K562 (cell line): ENCODE measurements at regions not wholly inside any gene's neighbourhood (a gene's known extent, or its start where the extent isn't known, plus 50 kb on each side); places are given as distances from the start of the nearest gene placed in this dataset.

Source experiments
- BACH1 ChIP-seq: fragments of 200-800 bp; sonication (Bioruptor generic); IDR thresholded peaks from 2 replicates; pipeline ENCODE4 v1.6.1; 2016; ENCODE audit warnings: missing genetic modification characterization, missing compliant biosample characterization
- NONO ChIP-seq, 2 experiments: fragments of 200-400 bp in 1 of 2; fragments of 450-650 bp in 1 of 2; formaldehyde crosslinking in 1 of 2; IDR thresholded peaks; 2 replicates each; pipeline ENCODE4 v1.6.1; 2017; ENCODE audit warnings: low read depth in 2 of 2, mild to moderate bottlenecking in 2 of 2, moderate library complexity in 2 of 2, low read length in 1 of 2
- POLR3A ChIP-seq: IDR thresholded peaks from 2 replicates; pipeline ENCODE4 v1.6.1; 2011; ENCODE audit warnings: borderline replicate concordance, mild to moderate bottlenecking, moderate library complexity; ENCODE audit not compliant: insufficient read length, insufficient read depth; ENCODE audit errors: extremely low read depth
- TF ChIP-seq, protein P1 (sequence below): fragments of 250-450 bp; sonication (Bioruptor Pico); IDR thresholded peaks from 2 replicates; pipeline ENCODE4 v1.4.0; 2020
- TF ChIP-seq, protein P2 (sequence below): sonication (generic); formaldehyde crosslinking; IDR thresholded peaks from 2 replicates; pipeline ENCODE4 v1.8.0; 2022; ENCODE audit warnings: mild to moderate bottlenecking, missing genetic modification reagents
- TF ChIP-seq, protein P3 (sequence below): fragments of 450-650 bp; formaldehyde crosslinking; IDR thresholded peaks from 2 replicates; pipeline ENCODE4 v1.4.0; 2020; ENCODE audit warnings: mild to moderate bottlenecking, moderate library complexity
- TF ChIP-seq, protein P4 (sequence below): fragments of 450-650 bp; IDR thresholded peaks from 2 replicates; pipeline ENCODE4 v1.6.1; 2018; ENCODE audit not compliant: partially characterized antibody
- TF ChIP-seq, protein P5 (sequence below): fragments of 450-650 bp; IDR thresholded peaks from 2 replicates; pipeline ENCODE4 v1.6.1; 2017; ENCODE audit warnings: antibody characterized with exemption, mild to moderate bottlenecking
- TF ChIP-seq, protein P6 (sequence below): fragments of 450-650 bp; IDR thresholded peaks from 2 replicates; pipeline ENCODE4 v1.7.0; 2016; ENCODE audit warnings: borderline replicate concordance

DNA sequence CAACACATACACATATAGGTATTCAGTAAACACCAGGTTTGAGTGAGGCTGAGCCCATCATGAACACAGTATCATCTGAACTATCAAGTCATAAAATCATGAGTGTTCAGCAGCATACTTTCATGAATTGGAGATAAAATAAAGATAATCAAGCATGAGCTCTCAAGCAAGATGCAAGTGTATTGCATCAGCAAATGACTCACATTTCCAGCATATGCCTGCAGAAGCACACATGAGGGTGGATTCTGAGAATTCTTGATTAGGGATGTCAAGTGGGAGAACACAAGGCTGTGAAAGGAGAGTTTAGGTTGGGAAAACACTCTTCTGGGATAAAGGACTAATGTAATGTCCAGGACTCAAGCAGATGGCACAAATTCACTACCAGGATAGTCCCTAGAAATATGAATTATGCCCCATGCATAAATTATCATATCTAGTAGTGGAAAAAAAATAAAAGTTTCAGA is 299.2 kb downstream of the SRGAP2C start (continued):
- TF ChIP-seq, protein P1, sequence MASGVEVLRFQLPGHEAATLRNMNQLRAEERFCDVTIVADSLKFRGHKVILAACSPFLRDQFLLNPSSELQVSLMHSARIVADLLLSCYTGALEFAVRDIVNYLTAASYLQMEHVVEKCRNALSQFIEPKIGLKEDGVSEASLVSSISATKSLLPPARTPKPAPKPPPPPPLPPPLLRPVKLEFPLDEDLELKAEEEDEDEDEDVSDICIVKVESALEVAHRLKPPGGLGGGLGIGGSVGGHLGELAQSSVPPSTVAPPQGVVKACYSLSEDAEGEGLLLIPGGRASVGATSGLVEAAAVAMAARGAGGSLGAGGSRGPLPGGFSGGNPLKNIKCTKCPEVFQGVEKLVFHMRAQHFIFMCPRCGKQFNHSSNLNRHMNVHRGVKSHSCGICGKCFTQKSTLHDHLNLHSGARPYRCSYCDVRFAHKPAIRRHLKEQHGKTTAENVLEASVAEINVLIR: no peak
- TF ChIP-seq, protein P2, sequence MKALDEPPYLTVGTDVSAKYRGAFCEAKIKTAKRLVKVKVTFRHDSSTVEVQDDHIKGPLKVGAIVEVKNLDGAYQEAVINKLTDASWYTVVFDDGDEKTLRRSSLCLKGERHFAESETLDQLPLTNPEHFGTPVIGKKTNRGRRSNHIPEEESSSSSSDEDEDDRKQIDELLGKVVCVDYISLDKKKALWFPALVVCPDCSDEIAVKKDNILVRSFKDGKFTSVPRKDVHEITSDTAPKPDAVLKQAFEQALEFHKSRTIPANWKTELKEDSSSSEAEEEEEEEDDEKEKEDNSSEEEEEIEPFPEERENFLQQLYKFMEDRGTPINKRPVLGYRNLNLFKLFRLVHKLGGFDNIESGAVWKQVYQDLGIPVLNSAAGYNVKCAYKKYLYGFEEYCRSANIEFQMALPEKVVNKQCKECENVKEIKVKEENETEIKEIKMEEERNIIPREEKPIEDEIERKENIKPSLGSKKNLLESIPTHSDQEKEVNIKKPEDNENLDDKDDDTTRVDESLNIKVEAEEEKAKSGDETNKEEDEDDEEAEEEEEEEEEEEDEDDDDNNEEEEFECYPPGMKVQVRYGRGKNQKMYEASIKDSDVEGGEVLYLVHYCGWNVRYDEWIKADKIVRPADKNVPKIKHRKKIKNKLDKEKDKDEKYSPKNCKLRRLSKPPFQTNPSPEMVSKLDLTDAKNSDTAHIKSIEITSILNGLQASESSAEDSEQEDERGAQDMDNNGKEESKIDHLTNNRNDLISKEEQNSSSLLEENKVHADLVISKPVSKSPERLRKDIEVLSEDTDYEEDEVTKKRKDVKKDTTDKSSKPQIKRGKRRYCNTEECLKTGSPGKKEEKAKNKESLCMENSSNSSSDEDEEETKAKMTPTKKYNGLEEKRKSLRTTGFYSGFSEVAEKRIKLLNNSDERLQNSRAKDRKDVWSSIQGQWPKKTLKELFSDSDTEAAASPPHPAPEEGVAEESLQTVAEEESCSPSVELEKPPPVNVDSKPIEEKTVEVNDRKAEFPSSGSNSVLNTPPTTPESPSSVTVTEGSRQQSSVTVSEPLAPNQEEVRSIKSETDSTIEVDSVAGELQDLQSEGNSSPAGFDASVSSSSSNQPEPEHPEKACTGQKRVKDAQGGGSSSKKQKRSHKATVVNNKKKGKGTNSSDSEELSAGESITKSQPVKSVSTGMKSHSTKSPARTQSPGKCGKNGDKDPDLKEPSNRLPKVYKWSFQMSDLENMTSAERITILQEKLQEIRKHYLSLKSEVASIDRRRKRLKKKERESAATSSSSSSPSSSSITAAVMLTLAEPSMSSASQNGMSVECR (CRISPR knock-in tag): no peak
- TF ChIP-seq, protein P3, sequence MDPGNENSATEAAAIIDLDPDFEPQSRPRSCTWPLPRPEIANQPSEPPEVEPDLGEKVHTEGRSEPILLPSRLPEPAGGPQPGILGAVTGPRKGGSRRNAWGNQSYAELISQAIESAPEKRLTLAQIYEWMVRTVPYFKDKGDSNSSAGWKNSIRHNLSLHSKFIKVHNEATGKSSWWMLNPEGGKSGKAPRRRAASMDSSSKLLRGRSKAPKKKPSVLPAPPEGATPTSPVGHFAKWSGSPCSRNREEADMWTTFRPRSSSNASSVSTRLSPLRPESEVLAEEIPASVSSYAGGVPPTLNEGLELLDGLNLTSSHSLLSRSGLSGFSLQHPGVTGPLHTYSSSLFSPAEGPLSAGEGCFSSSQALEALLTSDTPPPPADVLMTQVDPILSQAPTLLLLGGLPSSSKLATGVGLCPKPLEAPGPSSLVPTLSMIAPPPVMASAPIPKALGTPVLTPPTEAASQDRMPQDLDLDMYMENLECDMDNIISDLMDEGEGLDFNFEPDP (CRISPR knock-in tag): no peak
- TF ChIP-seq NONO (IDR thresholded peaks at IDR 0.05; ENCODE audit: low read depth in 2 of 2, low read length in 1 of 2): no peak
- TF ChIP-seq, protein P4, sequence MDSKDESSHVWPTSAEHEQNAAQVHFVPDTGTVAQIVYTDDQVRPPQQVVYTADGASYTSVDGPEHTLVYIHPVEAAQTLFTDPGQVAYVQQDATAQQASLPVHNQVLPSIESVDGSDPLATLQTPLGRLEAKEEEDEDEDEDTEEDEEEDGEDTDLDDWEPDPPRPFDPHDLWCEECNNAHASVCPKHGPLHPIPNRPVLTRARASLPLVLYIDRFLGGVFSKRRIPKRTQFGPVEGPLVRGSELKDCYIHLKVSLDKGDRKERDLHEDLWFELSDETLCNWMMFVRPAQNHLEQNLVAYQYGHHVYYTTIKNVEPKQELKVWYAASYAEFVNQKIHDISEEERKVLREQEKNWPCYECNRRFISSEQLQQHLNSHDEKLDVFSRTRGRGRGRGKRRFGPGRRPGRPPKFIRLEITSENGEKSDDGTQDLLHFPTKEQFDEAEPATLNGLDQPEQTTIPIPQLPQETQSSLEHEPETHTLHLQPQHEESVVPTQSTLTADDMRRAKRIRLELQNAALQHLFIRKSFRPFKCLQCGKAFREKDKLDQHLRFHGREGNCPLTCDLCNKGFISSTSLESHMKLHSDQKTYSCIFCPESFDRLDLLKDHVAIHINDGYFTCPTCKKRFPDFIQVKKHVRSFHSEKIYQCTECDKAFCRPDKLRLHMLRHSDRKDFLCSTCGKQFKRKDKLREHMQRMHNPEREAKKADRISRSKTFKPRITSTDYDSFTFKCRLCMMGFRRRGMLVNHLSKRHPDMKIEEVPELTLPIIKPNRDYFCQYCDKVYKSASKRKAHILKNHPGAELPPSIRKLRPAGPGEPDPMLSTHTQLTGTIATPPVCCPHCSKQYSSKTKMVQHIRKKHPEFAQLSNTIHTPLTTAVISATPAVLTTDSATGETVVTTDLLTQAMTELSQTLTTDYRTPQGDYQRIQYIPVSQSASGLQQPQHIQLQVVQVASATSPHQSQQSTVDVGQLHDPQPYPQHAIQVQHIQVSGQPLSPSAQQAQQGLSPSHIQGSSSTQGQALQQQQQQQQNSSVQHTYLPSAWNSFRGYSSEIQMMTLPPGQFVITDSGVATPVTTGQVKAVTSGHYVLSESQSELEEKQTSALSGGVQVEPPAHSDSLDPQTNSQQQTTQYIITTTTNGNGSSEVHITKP: no peak
- TF ChIP-seq POLR3A: no peak
- peak; percentile 68; the same call in 1 of the 2 replicates for TF ChIP-seq BACH1 (tag)
- TF ChIP-seq, protein P5, sequence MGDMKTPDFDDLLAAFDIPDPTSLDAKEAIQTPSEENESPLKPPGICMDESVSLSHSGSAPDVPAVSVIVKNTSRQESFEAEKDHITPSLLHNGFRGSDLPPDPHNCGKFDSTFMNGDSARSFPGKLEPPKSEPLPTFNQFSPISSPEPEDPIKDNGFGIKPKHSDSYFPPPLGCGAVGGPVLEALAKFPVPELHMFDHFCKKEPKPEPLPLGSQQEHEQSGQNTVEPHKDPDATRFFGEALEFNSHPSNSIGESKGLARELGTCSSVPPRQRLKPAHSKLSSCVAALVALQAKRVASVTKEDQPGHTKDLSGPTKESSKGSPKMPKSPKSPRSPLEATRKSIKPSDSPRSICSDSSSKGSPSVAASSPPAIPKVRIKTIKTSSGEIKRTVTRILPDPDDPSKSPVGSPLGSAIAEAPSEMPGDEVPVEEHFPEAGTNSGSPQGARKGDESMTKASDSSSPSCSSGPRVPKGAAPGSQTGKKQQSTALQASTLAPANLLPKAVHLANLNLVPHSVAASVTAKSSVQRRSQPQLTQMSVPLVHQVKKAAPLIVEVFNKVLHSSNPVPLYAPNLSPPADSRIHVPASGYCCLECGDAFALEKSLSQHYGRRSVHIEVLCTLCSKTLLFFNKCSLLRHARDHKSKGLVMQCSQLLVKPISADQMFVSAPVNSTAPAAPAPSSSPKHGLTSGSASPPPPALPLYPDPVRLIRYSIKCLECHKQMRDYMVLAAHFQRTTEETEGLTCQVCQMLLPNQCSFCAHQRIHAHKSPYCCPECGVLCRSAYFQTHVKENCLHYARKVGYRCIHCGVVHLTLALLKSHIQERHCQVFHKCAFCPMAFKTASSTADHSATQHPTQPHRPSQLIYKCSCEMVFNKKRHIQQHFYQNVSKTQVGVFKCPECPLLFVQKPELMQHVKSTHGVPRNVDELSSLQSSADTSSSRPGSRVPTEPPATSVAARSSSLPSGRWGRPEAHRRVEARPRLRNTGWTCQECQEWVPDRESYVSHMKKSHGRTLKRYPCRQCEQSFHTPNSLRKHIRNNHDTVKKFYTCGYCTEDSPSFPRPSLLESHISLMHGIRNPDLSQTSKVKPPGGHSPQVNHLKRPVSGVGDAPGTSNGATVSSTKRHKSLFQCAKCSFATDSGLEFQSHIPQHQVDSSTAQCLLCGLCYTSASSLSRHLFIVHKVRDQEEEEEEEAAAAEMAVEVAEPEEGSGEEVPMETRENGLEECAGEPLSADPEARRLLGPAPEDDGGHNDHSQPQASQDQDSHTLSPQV: no peak
- TF ChIP-seq, protein P6, sequence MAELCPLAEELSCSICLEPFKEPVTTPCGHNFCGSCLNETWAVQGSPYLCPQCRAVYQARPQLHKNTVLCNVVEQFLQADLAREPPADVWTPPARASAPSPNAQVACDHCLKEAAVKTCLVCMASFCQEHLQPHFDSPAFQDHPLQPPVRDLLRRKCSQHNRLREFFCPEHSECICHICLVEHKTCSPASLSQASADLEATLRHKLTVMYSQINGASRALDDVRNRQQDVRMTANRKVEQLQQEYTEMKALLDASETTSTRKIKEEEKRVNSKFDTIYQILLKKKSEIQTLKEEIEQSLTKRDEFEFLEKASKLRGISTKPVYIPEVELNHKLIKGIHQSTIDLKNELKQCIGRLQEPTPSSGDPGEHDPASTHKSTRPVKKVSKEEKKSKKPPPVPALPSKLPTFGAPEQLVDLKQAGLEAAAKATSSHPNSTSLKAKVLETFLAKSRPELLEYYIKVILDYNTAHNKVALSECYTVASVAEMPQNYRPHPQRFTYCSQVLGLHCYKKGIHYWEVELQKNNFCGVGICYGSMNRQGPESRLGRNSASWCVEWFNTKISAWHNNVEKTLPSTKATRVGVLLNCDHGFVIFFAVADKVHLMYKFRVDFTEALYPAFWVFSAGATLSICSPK: no peak
